PC-3 (cell line): ENCODE measurements at regions not wholly inside any gene's neighbourhood (a gene's known extent, or its start where the extent isn't known, plus 50 kb on each side); places are given as distances from the start of the nearest gene placed in this dataset.

Experiments used
- EZH2phosphoT487 ChIP-seq: fragments of 300-600 bp; sonication (generic); IDR thresholded peaks from 2 replicates; pipeline ENCODE4 v1.6.1; 2018; ENCODE audit warnings: mild to moderate bottlenecking, antibody characterized with exemption, low read length, borderline replicate concordance
- TF ChIP-seq, protein P1 (sequence below): fragments of 300-600 bp; sonication (generic); conservative IDR thresholded peaks from 2 replicates; pipeline ENCODE4 v1.5.1; 2017; ENCODE audit warnings: antibody characterized with exemption, low read depth, mild to moderate bottlenecking, low read length

DNA sequence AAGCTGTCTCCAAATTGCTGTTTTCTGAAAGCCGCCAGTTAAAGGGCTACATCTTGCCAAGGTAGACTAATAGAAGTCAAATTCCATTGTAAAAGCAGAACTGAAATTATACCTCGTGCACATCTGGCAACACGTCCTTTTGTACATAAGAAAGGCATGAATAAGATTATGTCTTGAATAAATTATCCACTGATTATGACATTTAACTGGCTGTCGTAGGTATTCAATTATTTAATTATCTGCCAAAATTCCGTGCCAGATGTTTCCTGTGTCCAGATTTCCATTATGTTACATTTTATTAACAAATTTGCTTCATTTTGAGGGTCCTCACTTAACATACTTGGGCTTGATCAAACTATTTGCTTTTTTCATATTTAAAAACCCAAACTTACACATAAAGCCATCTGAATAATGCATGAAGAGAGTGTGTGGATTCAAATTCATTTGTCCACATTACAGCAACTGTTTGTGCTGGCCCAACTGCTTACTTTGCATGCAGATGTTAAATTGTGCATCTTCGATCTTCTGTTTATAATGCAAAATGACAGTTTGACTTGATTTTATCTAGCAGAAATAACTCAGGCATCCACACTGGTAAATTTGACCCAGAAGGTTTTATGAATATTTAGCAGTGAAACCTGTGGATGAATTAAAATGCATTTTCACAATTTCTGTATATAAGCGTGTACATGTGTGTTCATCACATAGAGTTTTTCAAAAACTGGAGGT is 701.5 kb downstream of the ZNF385D start:
- TF ChIP-seq, protein P1, sequence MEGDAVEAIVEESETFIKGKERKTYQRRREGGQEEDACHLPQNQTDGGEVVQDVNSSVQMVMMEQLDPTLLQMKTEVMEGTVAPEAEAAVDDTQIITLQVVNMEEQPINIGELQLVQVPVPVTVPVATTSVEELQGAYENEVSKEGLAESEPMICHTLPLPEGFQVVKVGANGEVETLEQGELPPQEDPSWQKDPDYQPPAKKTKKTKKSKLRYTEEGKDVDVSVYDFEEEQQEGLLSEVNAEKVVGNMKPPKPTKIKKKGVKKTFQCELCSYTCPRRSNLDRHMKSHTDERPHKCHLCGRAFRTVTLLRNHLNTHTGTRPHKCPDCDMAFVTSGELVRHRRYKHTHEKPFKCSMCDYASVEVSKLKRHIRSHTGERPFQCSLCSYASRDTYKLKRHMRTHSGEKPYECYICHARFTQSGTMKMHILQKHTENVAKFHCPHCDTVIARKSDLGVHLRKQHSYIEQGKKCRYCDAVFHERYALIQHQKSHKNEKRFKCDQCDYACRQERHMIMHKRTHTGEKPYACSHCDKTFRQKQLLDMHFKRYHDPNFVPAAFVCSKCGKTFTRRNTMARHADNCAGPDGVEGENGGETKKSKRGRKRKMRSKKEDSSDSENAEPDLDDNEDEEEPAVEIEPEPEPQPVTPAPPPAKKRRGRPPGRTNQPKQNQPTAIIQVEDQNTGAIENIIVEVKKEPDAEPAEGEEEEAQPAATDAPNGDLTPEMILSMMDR = no peak
- no peak for TF ChIP-seq EZH2phosphoT487
